ENCODE measurements at regions not wholly inside any gene's neighbourhood (a gene's known extent, or its start where the extent isn't known, plus 50 kb on each side); places are given as distances from the start of the nearest gene placed in this dataset.

GRCh38 chr6:165915022-165915770 is 252.2 kb upstream of the PDE10A start:
- TF ChIP-seq, protein P1, sequence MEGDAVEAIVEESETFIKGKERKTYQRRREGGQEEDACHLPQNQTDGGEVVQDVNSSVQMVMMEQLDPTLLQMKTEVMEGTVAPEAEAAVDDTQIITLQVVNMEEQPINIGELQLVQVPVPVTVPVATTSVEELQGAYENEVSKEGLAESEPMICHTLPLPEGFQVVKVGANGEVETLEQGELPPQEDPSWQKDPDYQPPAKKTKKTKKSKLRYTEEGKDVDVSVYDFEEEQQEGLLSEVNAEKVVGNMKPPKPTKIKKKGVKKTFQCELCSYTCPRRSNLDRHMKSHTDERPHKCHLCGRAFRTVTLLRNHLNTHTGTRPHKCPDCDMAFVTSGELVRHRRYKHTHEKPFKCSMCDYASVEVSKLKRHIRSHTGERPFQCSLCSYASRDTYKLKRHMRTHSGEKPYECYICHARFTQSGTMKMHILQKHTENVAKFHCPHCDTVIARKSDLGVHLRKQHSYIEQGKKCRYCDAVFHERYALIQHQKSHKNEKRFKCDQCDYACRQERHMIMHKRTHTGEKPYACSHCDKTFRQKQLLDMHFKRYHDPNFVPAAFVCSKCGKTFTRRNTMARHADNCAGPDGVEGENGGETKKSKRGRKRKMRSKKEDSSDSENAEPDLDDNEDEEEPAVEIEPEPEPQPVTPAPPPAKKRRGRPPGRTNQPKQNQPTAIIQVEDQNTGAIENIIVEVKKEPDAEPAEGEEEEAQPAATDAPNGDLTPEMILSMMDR (IDR thresholded peaks at IDR 0.05): no peak
- TF ChIP-seq POLR2A (IDR thresholded peaks at IDR 0.05): no peak

Data from right lobe of liver (tissue), 4 donors.